ENCODE measurements at regions not wholly inside any gene's neighbourhood (a gene's known extent, or its start where the extent isn't known, plus 50 kb on each side); places are given as distances from the start of the nearest gene placed in this dataset.

- Histone ChIP-seq H3K27me3 (no peaks in the 10 kb centered on the region), H3K4me3 (replicated peaks in 1 of 3) (no peak overlapping the region), H3K27ac (no peak overlapping the region), H3K36me3 (no peaks in the 10 kb centered on the region), H3K4me1 (no peaks in the 10 kb centered on the region), H3K9me3 (no peaks in the 10 kb centered on the region)
- 93 to 96% methylated on average over 4 of the region's 4 CpGs for WGBS, 2 donors
- intact Hi-C loops (cut with DNase I) = no loop called here
- DNase-seq = no peak
- TF ChIP-seq POLR2A (IDR thresholded peaks at IDR 0.05) (no peak), CTCF (IDR thresholded peaks at IDR 0.05) (no peak)
Observed at GRCh38 chr13:105890509-105890908, 645.0 kb downstream of the EFNB2 start.

DNA sequence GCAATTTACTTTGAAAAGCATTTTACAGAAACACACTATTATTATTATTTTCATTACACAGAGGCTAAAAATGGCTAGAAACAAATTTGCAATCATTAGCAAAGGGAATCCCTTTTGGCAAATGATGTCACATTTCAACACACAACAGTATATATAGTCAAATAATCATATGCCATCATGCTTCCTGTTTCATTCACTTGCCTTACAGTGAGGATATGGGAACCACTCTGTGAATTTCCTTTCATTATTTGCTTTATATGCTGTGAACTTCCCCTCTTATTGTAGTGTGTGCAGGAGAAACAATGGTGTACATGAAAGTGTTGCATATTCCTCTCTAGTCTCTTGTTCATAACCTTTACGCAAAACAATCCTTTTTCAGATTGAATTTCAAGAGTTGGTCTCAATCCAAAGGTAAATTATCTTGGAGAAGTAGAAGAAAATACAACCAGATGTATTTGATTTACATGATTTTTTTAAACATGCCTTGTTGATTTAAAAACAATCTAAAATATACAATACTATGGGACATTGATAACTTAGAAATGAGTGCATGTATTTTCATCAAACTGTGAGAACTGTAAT is 657.3 kb downstream of the EFNB2 start:
- intact Hi-C loops (cut with DNase I) = no loop called here
- Histone ChIP-seq H3K36me3 (no peaks in the 10 kb centered on the region), H3K27ac (no peak overlapping the region), H3K4me1 (no peaks in the 10 kb centered on the region), H3K4me3 (replicated peaks in 1 of 3) (no peak overlapping the region), H3K27me3 (no peaks in the 10 kb centered on the region), H3K9me3 (no peaks in the 10 kb centered on the region)
- WGBS, 2 donors = 75 to 80% methylated on average over 1 of the region's 1 CpG
- no peak for DNase-seq
- TF ChIP-seq POLR2A (IDR thresholded peaks at IDR 0.05) (no peak), CTCF (IDR thresholded peaks at IDR 0.05) (no peak)

- Histone ChIP-seq H3K4me1 (no peaks in the 10 kb centered on the region), H3K9me3 (no peaks in the 10 kb centered on the region), H3K36me3 (no peaks in the 10 kb centered on the region), H3K27me3 (no peaks in the 10 kb centered on the region), H3K27ac (no peak overlapping the region), H3K4me3 (replicated peaks in 1 of 3) (no peak overlapping the region)
- TF ChIP-seq POLR2A (IDR thresholded peaks at IDR 0.05) (no peak), CTCF (IDR thresholded peaks at IDR 0.05) (no peak)
- DNase-seq = no peak
- intact Hi-C loops (cut with DNase I) = no loop called here
Observed at GRCh38 chr13:105874814-105875213, 660.6 kb downstream of the EFNB2 start.

GRCh38 chr13:105871768-105872167 is 663.7 kb downstream of the EFNB2 start:
- no peak overlapping the region for H3K27ac ChIP-seq
- 81 to 83% methylated on average over 1 of the region's 1 CpG for WGBS, 2 donors
- TF ChIP-seq POLR2A (IDR thresholded peaks at IDR 0.05) (no peak), CTCF (IDR thresholded peaks at IDR 0.05) (no peak)
- DNase-seq = no peak
- H3K4me1 ChIP-seq = no peaks in the 10 kb centered on the region
- H3K27me3 ChIP-seq = no peaks in the 10 kb centered on the region
- intact Hi-C loops (cut with DNase I) = no loop called here
- no peaks in the 10 kb centered on the region for H3K36me3 ChIP-seq
- H3K4me3 ChIP-seq (replicated peaks in 1 of 3) = no peak overlapping the region
- no peaks in the 10 kb centered on the region for H3K9me3 ChIP-seq

DNA sequence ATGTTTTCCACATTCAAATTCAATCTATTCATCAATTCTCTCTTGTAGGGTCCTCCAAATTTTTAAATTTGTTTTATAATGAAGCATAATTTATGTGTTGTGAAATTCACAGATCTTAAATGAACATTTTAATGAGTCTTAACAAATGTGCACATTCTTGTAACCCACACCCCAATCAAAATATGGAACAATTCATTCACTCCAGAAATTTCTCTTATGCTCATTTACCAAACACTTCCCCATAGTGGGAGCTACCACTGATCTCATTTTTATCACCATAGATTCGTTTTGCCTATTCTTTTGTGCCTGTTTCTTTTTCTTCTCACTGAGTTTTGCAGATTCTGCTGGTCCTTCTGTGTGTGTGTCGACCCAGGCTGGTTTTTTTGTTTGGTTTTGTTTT is 664.1 kb downstream of the EFNB2 start:
- WGBS, 2 donors = 79 to 80% methylated on average over 2 of the region's 2 CpGs
- intact Hi-C loops (cut with DNase I) = no loop called here
- no peak for TF ChIP-seq CTCF (IDR thresholded peaks at IDR 0.05)
- no peak for TF ChIP-seq POLR2A (IDR thresholded peaks at IDR 0.05)

More for the DNA sequence above, 664.1 kb downstream of the EFNB2 start:
- Histone ChIP-seq H3K9me3 (no peaks in the 10 kb centered on the region), H3K27ac (no peak overlapping the region), H3K36me3 (no peaks in the 10 kb centered on the region), H3K4me3 (replicated peaks in 1 of 3) (no peak overlapping the region), H3K27me3 (no peaks in the 10 kb centered on the region), H3K4me1 (no peaks in the 10 kb centered on the region)
- DNase-seq = no peak

Measured in thyroid gland (tissue), 4 donors.